CD4-positive, alpha-beta T cell treated with Interleukin-17A for 1 hour (primary cell): ENCODE measurements at regions not wholly inside any gene's neighbourhood (a gene's known extent, or its start where the extent isn't known, plus 50 kb on each side); places are given as distances from the start of the nearest gene placed in this dataset.
"Not testable (repeated sequence)": the region's sequence is repeated elsewhere in the genome, so short reads cannot be mapped to it uniquely, and the experiment has no call there.

Experiments
- DNase-seq: peaks from one replicate; pipeline ENCODE4 v3.0.0-alpha.2; 2020

GRCh38 chr18:42486271-42486670 is 531.2 kb downstream of the PIK3C3 start:
- DNase-seq: no peak

GRCh38 chr18:42508683-42509296 is 553.8 kb downstream of the PIK3C3 start:
- no peak for DNase-seq

GRCh38 chr18:42509750-42510415 is 554.8 kb downstream of the PIK3C3 start:
- no peak for DNase-seq

GRCh38 chr18:42510540-42510939 is 555.5 kb downstream of the PIK3C3 start:
- DNase-seq: no peak

GRCh38 chr18:42513441-42513840 is 558.4 kb downstream of the PIK3C3 start:
- DNase-seq: no peak

GRCh38 chr18:42514512-42514911 is 559.5 kb downstream of the PIK3C3 start:
- DNase-seq: no peak

- no peak for DNase-seq
Measured at GRCh38 chr18:42517896-42518295, 562.9 kb downstream of the PIK3C3 start.

- not testable (repeated sequence) for DNase-seq
Measured at GRCh38 chr18:42518331-42518730, 563.3 kb downstream of the PIK3C3 start.

- DNase-seq: no peak
Measured at GRCh38 chr18:42520138-42520537, 565.1 kb downstream of the PIK3C3 start.

GRCh38 chr18:42525905-42526304 is 570.9 kb downstream of the PIK3C3 start:
- DNase-seq: no peak

- DNase-seq: no peak
Measured at GRCh38 chr18:42527766-42528165, 572.7 kb downstream of the PIK3C3 start.

- no peak for DNase-seq
Measured at GRCh38 chr18:42530276-42530675, 575.2 kb downstream of the PIK3C3 start.

- DNase-seq: no peak
Measured at GRCh38 chr18:42532119-42532518, 577.1 kb downstream of the PIK3C3 start.

- DNase-seq: no peak
Measured at GRCh38 chr18:42533009-42533575, 578.1 kb downstream of the PIK3C3 start.

- no peak for DNase-seq
Measured at GRCh38 chr18:42533616-42534015, 578.6 kb downstream of the PIK3C3 start.

GRCh38 chr18:42534313-42534712 is 579.3 kb downstream of the PIK3C3 start:
- DNase-seq: no peak

- DNase-seq: no peak
Measured at GRCh38 chr18:42536442-42536841, 579.0 kb downstream of the RIT2 start.

GRCh38 chr18:42537291-42537690 is 578.2 kb downstream of the RIT2 start:
- no peak for DNase-seq

GRCh38 chr18:42544901-42545300 is 570.6 kb downstream of the RIT2 start:
- no peak for DNase-seq

- no peak for DNase-seq
Measured at GRCh38 chr18:42545825-42546224, 569.7 kb downstream of the RIT2 start.

- DNase-seq: no peak
Measured at GRCh38 chr18:42548493-42548892, 567.0 kb downstream of the RIT2 start.

- no peak for DNase-seq
Measured at GRCh38 chr18:42549596-42549995, 565.9 kb downstream of the RIT2 start.

GRCh38 chr18:42552559-42552958 is 562.9 kb downstream of the RIT2 start:
- not testable (repeated sequence) for DNase-seq

- DNase-seq: no peak
Measured at GRCh38 chr18:42559069-42559690, 556.3 kb downstream of the RIT2 start.
